HG03135 (cell line): ENCODE measurements at regions not wholly inside any gene's neighbourhood (a gene's known extent, or its start where the extent isn't known, plus 50 kb on each side); places are given as distances from the start of the nearest gene placed in this dataset.

Source experiments
- ATAC-seq: cut with Tn5 transposase; IDR thresholded peaks from one replicate; pipeline ENCODE4 v1.9.1; 2021; ENCODE audit warnings: mild to moderate bottlenecking, moderate library complexity; ENCODE audit not compliant: unreplicated experiment

- ATAC-seq: no peak
Measured at GRCh38 chr4:31094474-31094873, 374.3 kb downstream of the PCDH7 start.

- ATAC-seq: no peak
Measured at GRCh38 chr4:31097999-31098398, 377.8 kb downstream of the PCDH7 start.

GRCh38 chr4:31100536-31100935 lies 380.4 kb downstream of the PCDH7 start:
- ATAC-seq: no peak

GRCh38 chr4:31104043-31104442 lies 383.9 kb downstream of the PCDH7 start:
- ATAC-seq: no peak

- no peak for ATAC-seq
Measured at GRCh38 chr4:31104577-31104976, 384.4 kb downstream of the PCDH7 start.

- ATAC-seq: no peak
Measured at GRCh38 chr4:31106419-31106818, 386.2 kb downstream of the PCDH7 start.

- no peak for ATAC-seq
Measured at GRCh38 chr4:31107362-31107761, 387.2 kb downstream of the PCDH7 start.

- no peak for ATAC-seq
Measured at GRCh38 chr4:31108762-31109161, 388.6 kb downstream of the PCDH7 start.

- ATAC-seq: no peak
Measured at GRCh38 chr4:31111790-31112189, 391.6 kb downstream of the PCDH7 start.

GRCh38 chr4:31114816-31115215 lies 394.6 kb downstream of the PCDH7 start:
- no peak for ATAC-seq

- ATAC-seq: no peak
Measured at GRCh38 chr4:31124008-31124585, 403.9 kb downstream of the PCDH7 start.

GRCh38 chr4:31125061-31125460 lies 404.9 kb downstream of the PCDH7 start:
- ATAC-seq: no peak

- no peak for ATAC-seq
Measured at GRCh38 chr4:31125496-31125895, 405.3 kb downstream of the PCDH7 start.

GRCh38 chr4:31126881-31127398 lies 406.8 kb downstream of the PCDH7 start:
- ATAC-seq: no peak

- ATAC-seq: no peak
Measured at GRCh38 chr4:31130930-31131329, 410.8 kb downstream of the PCDH7 start.

GRCh38 chr4:31134720-31135119 lies 414.6 kb downstream of the PCDH7 start:
- ATAC-seq: no peak

GRCh38 chr4:31139767-31140166 lies 419.6 kb downstream of the PCDH7 start:
- no peak for ATAC-seq

- ATAC-seq: no peak
Measured at GRCh38 chr4:31141095-31141831, 421.1 kb downstream of the PCDH7 start.

GRCh38 chr4:31141832-31142142 lies 421.6 kb downstream of the PCDH7 start:
- ATAC-seq: no peak

- ATAC-seq: no peak
Measured at GRCh38 chr4:31146366-31146765, 426.2 kb downstream of the PCDH7 start.

- no peak for ATAC-seq
Measured at GRCh38 chr4:31148990-31149389, 428.8 kb downstream of the PCDH7 start.

- ATAC-seq: no peak
Measured at GRCh38 chr4:31156221-31156620, 436.1 kb downstream of the PCDH7 start.

GRCh38 chr4:31160146-31160545 lies 440.0 kb downstream of the PCDH7 start:
- ATAC-seq: no peak
